K562 (cell line): ENCODE measurements at regions not wholly inside any gene's neighbourhood (a gene's known extent, or its start where the extent isn't known, plus 50 kb on each side); places are given as distances from the start of the nearest gene placed in this dataset.

Experiments used
- ATAC-seq: fragments of 200-7000 bp; cut with Tn5 transposase; 3 replicates; pipeline ENCODE4 v1.9.1; 2020; ENCODE audit warnings: moderate library complexity
- BruUV-seq: library from RNA; stranded (reverse); fragments of 400-500 nt; replicated peaks from 2 replicates; lab custom pipeline; 2021; lab: Mats Ljungman, UMichigan
- CTCF ChIA-PET: fragments of 300-600 bp; formaldehyde crosslinking; extraction: SDS; loops from one replicate; lab custom pipeline; 2021; ENCODE audit warnings: low intra/inter-chr PET ratio; lab: Yijun Ruan, JAX
- POLR2A ChIA-PET: fragments of 300-600, 350-650 bp; sonication (Branson Sonifier 250); formaldehyde crosslinking; extraction: SDS; loops from one replicate; lab custom pipeline; 2021; ENCODE audit warnings: antibody characterized with exemption, inconsistent platforms; lab: Yijun Ruan, JAX
- DNase-seq, 4 experiments: peaks; one replicate each; pipeline versions ENCODE4 v3.0.0 to v3.0.0-alpha.2; 2011 to 2018; ENCODE audit warnings: low spot score in 3 of 4, mixed read lengths in 3 of 4; ENCODE audit errors: extremely low read depth in 1 of 4
- FAIRE-seq: peaks from 2 replicates; lab custom pipeline; 2011; peaks lifted over from hg19 to GRCh38; lab: Jason Lieb, UNC
- H2AFZ ChIP-seq: 2 replicates; pipeline ENCODE4 v1.6.0; 2011; ENCODE audit warnings: low read depth, low read length, control low read depth, inconsistent platforms
- H3K27ac ChIP-seq: fragments of 200-600 bp; 3 replicates; pipeline ENCODE4 v1.8.0; 2011; ENCODE audit warnings: low read depth, mild to moderate bottlenecking, control low read depth, inconsistent platforms, low read length, moderate library complexity, mixed read lengths; ENCODE audit errors: extremely low read depth
- H3K27me3 ChIP-seq, 2 experiments: fragments of 300-600 bp in 1 of 2; 2 replicates in 1 of 2; 3 replicates in 1 of 2; pipeline versions ENCODE4 v1.6.0 to v1.8.0; 2011; ENCODE audit warnings: inconsistent platforms in 2 of 2, low read length in 2 of 2, mild to moderate bottlenecking in 1 of 2, mixed read lengths in 1 of 2, moderate library complexity in 1 of 2; ENCODE audit not compliant: control insufficient read depth in 2 of 2, insufficient read depth in 2 of 2
- H3K36me3 ChIP-seq: fragments of 300-600 bp; 3 replicates; pipeline ENCODE4 v1.8.0; 2011; ENCODE audit warnings: mild to moderate bottlenecking, low read length, inconsistent platforms; ENCODE audit not compliant: control insufficient read depth, insufficient read depth
- H3K4me1 ChIP-seq, 2 experiments: fragments of 200-600 bp in 1 of 2; replicated peaks in 1 of 2; 2 replicates in 1 of 2; 3 replicates in 1 of 2; pipeline versions ENCODE4 v1.5.1 to v1.8.0; 2011; ENCODE audit warnings: inconsistent platforms in 2 of 2, low read length in 2 of 2, mild to moderate bottlenecking in 1 of 2, mixed read lengths in 1 of 2, moderate library complexity in 1 of 2; ENCODE audit not compliant: control insufficient read depth in 2 of 2, insufficient read depth in 2 of 2
- H3K4me2 ChIP-seq: 2 replicates; pipeline ENCODE4 v1.6.1; 2011; ENCODE audit warnings: low read length, control low read depth, inconsistent platforms, mixed read lengths; ENCODE audit not compliant: insufficient read depth
- H3K4me3 ChIP-seq: fragments of 200-600 bp; sonication (generic), shearing (Covaris generic); 2 replicates; pipeline ENCODE4 v1.5.1; 2016; ENCODE audit warnings: control low read depth, inconsistent platforms
- H3K79me2 ChIP-seq: fragments of 200-600 bp; 3 replicates; pipeline ENCODE4 v1.8.0; 2011; ENCODE audit warnings: low read length, inconsistent platforms; ENCODE audit not compliant: control insufficient read depth, insufficient read depth
- H3K9ac ChIP-seq, 2 experiments: 2 replicates each; pipeline versions ENCODE4 v1.6.0 to v1.6.1; 2011; ENCODE audit warnings: low read depth in 2 of 2, low read length in 2 of 2, control low read depth in 1 of 2, inconsistent platforms in 1 of 2, mild to moderate bottlenecking in 1 of 2, mixed read lengths in 1 of 2; ENCODE audit not compliant: insufficient read depth in 1 of 2
- H3K9me1 ChIP-seq: one replicate; pipeline ENCODE4 v1.6.0; 2011; ENCODE audit warnings: inconsistent platforms, mild to moderate bottlenecking, low read length, moderate library complexity; ENCODE audit not compliant: control insufficient read depth, insufficient read depth
- H3K9me3 ChIP-seq: replicated peaks from 2 replicates; pipeline ENCODE4 v1.5.1; 2011; ENCODE audit warnings: low read depth, low read length, inconsistent platforms; ENCODE audit not compliant: control insufficient read depth, insufficient read depth
- H4K20me1 ChIP-seq: replicated peaks from 2 replicates; pipeline ENCODE4 v1.6.1; 2011; ENCODE audit warnings: low read length, inconsistent platforms, mixed read lengths; ENCODE audit not compliant: control insufficient read depth, insufficient read depth
- CXXC5 ChIP-seq: fragments of 250-450 bp; sonication (Bioruptor Pico); IDR thresholded peaks from 2 replicates; pipeline ENCODE4 v1.8.0; 2022; ENCODE audit warnings: inconsistent platforms, mild to moderate bottlenecking, moderate library complexity
- KLF10 ChIP-seq: fragments of 250-450 bp; sonication (Bioruptor Pico); IDR thresholded peaks from 2 replicates; pipeline ENCODE4 v1.6.1; 2021; ENCODE audit warnings: matching md5 sums
- NCOA4 ChIP-seq: fragments of 450-650 bp; IDR thresholded peaks from 2 replicates; pipeline ENCODE4 v1.6.1; 2018; ENCODE audit warnings: mild to moderate bottlenecking; ENCODE audit not compliant: partially characterized antibody
- in situ Hi-C: fragments of 300-500 bp; cut with MboI; formaldehyde crosslinking; loops from 4 replicates; pipeline ENCODE4 v1.15.0; 2018; ENCODE audit warnings: inconsistent platforms, mixed read lengths
- intact Hi-C: fragments of 100-400 bp; cut with micrococcal nuclease; formaldehyde crosslinking; loops from 2 replicates; pipeline ENCODE4 v1.14.2; 2022
- TF ChIP-seq, protein P1 (sequence below): sonication (generic); formaldehyde crosslinking; IDR thresholded peaks from 2 replicates; pipeline ENCODE4 v1.8.1; 2023; ENCODE audit warnings: missing genetic modification reagents, mild to moderate bottlenecking, borderline replicate concordance

- POLR2A ChIA-PET = interaction anchor here (0.6 to 1.3 kb wide), 2 partner anchors 12 to 444 kb away, joined by 3 read pairs; no protein-coding TSS in a partner anchor
- H2AFZ ChIP-seq = no peak overlapping the region
- H4K20me1 ChIP-seq = no peaks in the 10 kb centered on the region
Observed at GRCh38 chr12:92492291-92492690, 210.5 kb upstream of the PLEKHG7 start.

More at GRCh38 chr12:92492291-92492690, 210.5 kb upstream of the PLEKHG7 start:
- H3K4me2 ChIP-seq = no peak overlapping the region
- in situ Hi-C loops = no loop called here
- H3K9me1 ChIP-seq = no peaks in the 10 kb centered on the region
- no peak for TF ChIP-seq NCOA4
- no peak for TF ChIP-seq KLF10 (CRISPR knock-in tag)
- TF ChIP-seq, protein P1, sequence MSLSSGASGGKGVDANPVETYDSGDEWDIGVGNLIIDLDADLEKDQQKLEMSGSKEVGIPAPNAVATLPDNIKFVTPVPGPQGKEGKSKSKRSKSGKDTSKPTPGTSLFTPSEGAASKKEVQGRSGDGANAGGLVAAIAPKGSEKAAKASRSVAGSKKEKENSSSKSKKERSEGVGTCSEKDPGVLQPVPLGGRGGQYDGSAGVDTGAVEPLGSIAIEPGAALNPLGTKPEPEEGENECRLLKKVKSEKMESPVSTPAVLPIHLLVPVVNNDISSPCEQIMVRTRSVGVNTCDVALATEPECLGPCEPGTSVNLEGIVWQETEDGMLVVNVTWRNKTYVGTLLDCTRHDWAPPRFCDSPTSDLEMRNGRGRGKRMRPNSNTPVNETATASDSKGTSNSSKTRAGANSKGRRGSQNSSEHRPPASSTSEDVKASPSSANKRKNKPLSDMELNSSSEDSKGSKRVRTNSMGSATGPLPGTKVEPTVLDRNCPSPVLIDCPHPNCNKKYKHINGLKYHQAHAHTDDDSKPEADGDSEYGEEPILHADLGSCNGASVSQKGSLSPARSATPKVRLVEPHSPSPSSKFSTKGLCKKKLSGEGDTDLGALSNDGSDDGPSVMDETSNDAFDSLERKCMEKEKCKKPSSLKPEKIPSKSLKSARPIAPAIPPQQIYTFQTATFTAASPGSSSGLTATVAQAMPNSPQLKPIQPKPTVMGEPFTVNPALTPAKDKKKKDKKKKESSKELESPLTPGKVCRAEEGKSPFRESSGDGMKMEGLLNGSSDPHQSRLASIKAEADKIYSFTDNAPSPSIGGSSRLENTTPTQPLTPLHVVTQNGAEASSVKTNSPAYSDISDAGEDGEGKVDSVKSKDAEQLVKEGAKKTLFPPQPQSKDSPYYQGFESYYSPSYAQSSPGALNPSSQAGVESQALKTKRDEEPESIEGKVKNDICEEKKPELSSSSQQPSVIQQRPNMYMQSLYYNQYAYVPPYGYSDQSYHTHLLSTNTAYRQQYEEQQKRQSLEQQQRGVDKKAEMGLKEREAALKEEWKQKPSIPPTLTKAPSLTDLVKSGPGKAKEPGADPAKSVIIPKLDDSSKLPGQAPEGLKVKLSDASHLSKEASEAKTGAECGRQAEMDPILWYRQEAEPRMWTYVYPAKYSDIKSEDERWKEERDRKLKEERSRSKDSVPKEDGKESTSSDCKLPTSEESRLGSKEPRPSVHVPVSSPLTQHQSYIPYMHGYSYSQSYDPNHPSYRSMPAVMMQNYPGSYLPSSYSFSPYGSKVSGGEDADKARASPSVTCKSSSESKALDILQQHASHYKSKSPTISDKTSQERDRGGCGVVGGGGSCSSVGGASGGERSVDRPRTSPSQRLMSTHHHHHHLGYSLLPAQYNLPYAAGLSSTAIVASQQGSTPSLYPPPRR (CRISPR knock-in tag) = no peak
- TF ChIP-seq CXXC5 (CRISPR knock-in tag) = no peak
- no peak for FAIRE-seq
- H3K36me3 ChIP-seq = no peaks in the 10 kb centered on the region
- intact Hi-C loops = no loop called here
- no peak overlapping the region for H3K4me3 ChIP-seq
- H3K27me3 ChIP-seq = no peaks in the 10 kb centered on the region
- no peaks in the 10 kb centered on the region for H3K9me3 ChIP-seq
- H3K9ac ChIP-seq = no peak overlapping the region
- no peak overlapping the region for H3K27ac ChIP-seq
- no peak for ATAC-seq
- CTCF ChIA-PET = no interaction called here
- H3K4me1 ChIP-seq = no peaks in the 10 kb centered on the region; a peak in 1 of 5 replicates
- H3K79me2 ChIP-seq = no peaks in the 10 kb centered on the region
- DNase-seq = no peak
- BruUV-seq = no TSS peak
